HFFc6 (cell line): ENCODE measurements at regions not wholly inside any gene's neighbourhood (a gene's known extent, or its start where the extent isn't known, plus 50 kb on each side); places are given as distances from the start of the nearest gene placed in this dataset.

Source experiments
- DNase-seq: peaks from one replicate; pipeline ENCODE4 v3.0.0-alpha.2; 2018
- H3K27ac Mint-ChIP-seq: 2 replicates; pipeline ENCODE4 v1.8.0; 2020; ENCODE audit warnings: mild to moderate bottlenecking, mixed read lengths
- H3K27me3 Mint-ChIP-seq: 2 replicates; pipeline ENCODE4 v1.8.0; 2021; ENCODE audit warnings: mild to moderate bottlenecking, moderate library complexity, mixed read lengths; ENCODE audit not compliant: insufficient read depth
- H3K36me3 Mint-ChIP-seq: 2 replicates; pipeline ENCODE4 v1.8.0; 2021; ENCODE audit warnings: low read depth, mixed read lengths
- H3K4me1 Mint-ChIP-seq: 2 replicates; pipeline ENCODE4 v1.8.0; 2020; ENCODE audit warnings: low read depth, mixed read lengths
- H3K4me3 Mint-ChIP-seq: 2 replicates; pipeline ENCODE4 v1.8.0; 2020; ENCODE audit warnings: mild to moderate bottlenecking, moderate library complexity, mixed read lengths
- H3K9me3 Mint-ChIP-seq: 2 replicates; pipeline ENCODE4 v1.8.0; 2020; ENCODE audit warnings: mild to moderate bottlenecking, mixed read lengths
- TF ChIP-seq, protein P1 (sequence below): fragments of 200-600 bp; sonication (generic); IDR thresholded peaks from 2 replicates; pipeline ENCODE4 v1.5.0; 2021; ENCODE audit warnings: antibody characterized with exemption, mild to moderate bottlenecking

- TF ChIP-seq, protein P1, sequence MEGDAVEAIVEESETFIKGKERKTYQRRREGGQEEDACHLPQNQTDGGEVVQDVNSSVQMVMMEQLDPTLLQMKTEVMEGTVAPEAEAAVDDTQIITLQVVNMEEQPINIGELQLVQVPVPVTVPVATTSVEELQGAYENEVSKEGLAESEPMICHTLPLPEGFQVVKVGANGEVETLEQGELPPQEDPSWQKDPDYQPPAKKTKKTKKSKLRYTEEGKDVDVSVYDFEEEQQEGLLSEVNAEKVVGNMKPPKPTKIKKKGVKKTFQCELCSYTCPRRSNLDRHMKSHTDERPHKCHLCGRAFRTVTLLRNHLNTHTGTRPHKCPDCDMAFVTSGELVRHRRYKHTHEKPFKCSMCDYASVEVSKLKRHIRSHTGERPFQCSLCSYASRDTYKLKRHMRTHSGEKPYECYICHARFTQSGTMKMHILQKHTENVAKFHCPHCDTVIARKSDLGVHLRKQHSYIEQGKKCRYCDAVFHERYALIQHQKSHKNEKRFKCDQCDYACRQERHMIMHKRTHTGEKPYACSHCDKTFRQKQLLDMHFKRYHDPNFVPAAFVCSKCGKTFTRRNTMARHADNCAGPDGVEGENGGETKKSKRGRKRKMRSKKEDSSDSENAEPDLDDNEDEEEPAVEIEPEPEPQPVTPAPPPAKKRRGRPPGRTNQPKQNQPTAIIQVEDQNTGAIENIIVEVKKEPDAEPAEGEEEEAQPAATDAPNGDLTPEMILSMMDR = no peak
- Mint-ChIP-seq H3K4me3 (no peak overlapping the region), H3K9me3 (peaks cover 4% of the 10 kb centered on the region; the same call in 1 of the 2 replicates), H3K27me3 (no peaks in the 10 kb centered on the region), H3K27ac (peak overlapping the region; percentile 58), H3K4me1 (peaks cover 68% of the 10 kb centered on the region), H3K36me3 (peaks cover 16% of the 10 kb centered on the region)
- DNase-seq = no peak
Measured at GRCh38 chr10:28049286-28049685, 50.4 kb upstream of the ODAD2 start.
